OCI-LY7 (cell line): ENCODE measurements at regions not wholly inside any gene's neighbourhood (a gene's known extent, or its start where the extent isn't known, plus 50 kb on each side); places are given as distances from the start of the nearest gene placed in this dataset.

ENCODE experiments used
- BruUV-seq: library from RNA; stranded (reverse); fragments of 400-500 nt; replicated peaks from 2 replicates; lab custom pipeline; 2021; lab: Mats Ljungman, UMichigan
- CTCF ChIA-PET: fragments of 300-600 bp; sonication (Branson Sonifier 250); formaldehyde crosslinking; loops from one replicate; lab custom pipeline; 2022; ENCODE audit warnings: antibody characterized with exemption; ENCODE audit not compliant: unreplicated experiment; lab: Charles Lee
- POLR2A ChIA-PET: fragments of 300-600 bp; sonication (Branson Sonifier 250); formaldehyde crosslinking; loops from one replicate; lab custom pipeline; 2022; ENCODE audit warnings: antibody characterized with exemption; lab: Charles Lee
- DNase-seq: peaks from one replicate; pipeline ENCODE4 v3.0.0-alpha.2; 2015; ENCODE audit warnings: low spot score
- H2AFZ ChIP-seq: fragments of 200-600 bp; sonication (generic), shearing (Covaris generic); 2 replicates; pipeline ENCODE4 v1.6.1; 2014; ENCODE audit warnings: mild to moderate bottlenecking, antibody characterized with exemption, low read length, moderate library complexity
- H3K27ac ChIP-seq: fragments of 200-600 bp; sonication (generic); 2 replicates; pipeline ENCODE4 v1.5.1; 2014; ENCODE audit warnings: mixed run types, low read depth, mild to moderate bottlenecking, moderate library complexity, low read length, inconsistent platforms; ENCODE audit not compliant: poor library complexity, severe bottlenecking
- H3K36me3 ChIP-seq: fragments of 200-600 bp; sonication (generic); 2 replicates; pipeline ENCODE4 v1.6.1; 2014; ENCODE audit warnings: mild to moderate bottlenecking, antibody characterized with exemption, low read length, moderate library complexity, mixed read lengths; ENCODE audit not compliant: insufficient read depth
- H3K4me1 ChIP-seq: fragments of 200-600 bp; sonication (generic); 2 replicates; pipeline ENCODE4 v1.5.1; 2014; ENCODE audit warnings: mild to moderate bottlenecking, low read length; ENCODE audit not compliant: insufficient read depth, poor library complexity, severe bottlenecking
- H3K4me2 ChIP-seq: fragments of 200-600 bp; sonication (generic); 2 replicates; pipeline ENCODE4 v1.6.1; 2014; ENCODE audit warnings: mild to moderate bottlenecking, low read length
- H3K4me3 ChIP-seq: fragments of 200-600 bp; sonication (generic); 2 replicates; pipeline ENCODE4 v1.5.1; 2014; ENCODE audit warnings: mild to moderate bottlenecking, low read depth, low read length; ENCODE audit not compliant: poor library complexity, severe bottlenecking
- H3K79me2 ChIP-seq: fragments of 200-600 bp; sonication (generic); 2 replicates; pipeline ENCODE4 v1.6.1; 2016; ENCODE audit warnings: low read depth, mild to moderate bottlenecking, low read length, moderate library complexity, mixed read lengths; ENCODE audit not compliant: insufficient read depth
- H3K9me2 ChIP-seq: fragments of 200-600 bp; sonication (generic); 2 replicates; pipeline ENCODE4 v1.6.1; 2016; ENCODE audit warnings: mild to moderate bottlenecking, low read length, mixed read lengths; ENCODE audit not compliant: insufficient read depth
- H3K9me3 ChIP-seq: fragments of 200-600 bp; sonication (generic); 2 replicates; pipeline ENCODE4 v1.6.1; 2014; ENCODE audit warnings: mild to moderate bottlenecking, mixed run types, low read length, mixed read lengths
- H4K20me1 ChIP-seq: fragments of 200-600 bp; sonication (generic); 2 replicates; pipeline ENCODE4 v1.6.1; 2014; ENCODE audit warnings: mild to moderate bottlenecking, antibody characterized with exemption, low read length, moderate library complexity, mixed read lengths; ENCODE audit not compliant: insufficient read depth
- CTCF ChIP-seq: fragments of 200-600 bp; sonication (generic); conservative IDR thresholded peaks from 2 replicates; pipeline ENCODE4 v1.5.1; 2014; ENCODE audit warnings: mild to moderate bottlenecking, antibody characterized with exemption, low read length, moderate library complexity, mixed read lengths
- EZH2phosphoT487 ChIP-seq: fragments of 200-600 bp; sonication (generic); IDR thresholded peaks from 2 replicates; pipeline ENCODE4 v1.6.1; 2018; ENCODE audit warnings: low read depth, borderline replicate concordance, mild to moderate bottlenecking, mixed run types, antibody characterized with exemption, low read length, moderate library complexity, mixed read lengths
- intact Hi-C: fragments of 100-400 bp; cut with micrococcal nuclease; formaldehyde crosslinking; loops from one replicate; pipeline ENCODE4 v1.10.0; 2022; ENCODE audit not compliant: unreplicated experiment

GRCh38 chr1:83813576-83813975 is 185.4 kb downstream of the TTLL7 start:
- Histone ChIP-seq H2AFZ (no peak overlapping the region), H3K9me3 (no peaks in the 10 kb centered on the region), H3K9me2 (no peaks in the 10 kb centered on the region), H3K4me1 (no peaks in the 10 kb centered on the region), H3K79me2 (no peaks in the 10 kb centered on the region), H4K20me1 (no peaks in the 10 kb centered on the region), H3K4me3 (no peak overlapping the region), H3K27ac (no peak overlapping the region), H3K36me3 (no peaks in the 10 kb centered on the region), H3K4me2 (no peak overlapping the region)
- BruUV-seq: no TSS peak
- CTCF ChIA-PET: no interaction called here
- intact Hi-C loops: loop anchor here (5.0 kb wide), 1 partner anchor 36 kb away; no protein-coding TSS in a partner anchor
- POLR2A ChIA-PET: interaction anchor here (0.7 to 0.8 kb wide), 2 partner anchors 10 to 29 kb away, joined by 3 to 4 read pairs; no protein-coding TSS in a partner anchor
- no peak for DNase-seq
- TF ChIP-seq CTCF: no peak

- Histone ChIP-seq H2AFZ (no peak overlapping the region), H3K4me3 (no peak overlapping the region), H3K4me1 (no peaks in the 10 kb centered on the region), H3K36me3 (no peaks in the 10 kb centered on the region), H4K20me1 (no peaks in the 10 kb centered on the region), H3K4me2 (no peak overlapping the region), H3K9me2 (no peaks in the 10 kb centered on the region), H3K27ac (no peak overlapping the region), H3K9me3 (no peaks in the 10 kb centered on the region), H3K79me2 (no peaks in the 10 kb centered on the region)
- no peak for TF ChIP-seq CTCF
- POLR2A ChIA-PET: interaction anchor here (1.2 kb wide), 1 partner anchor 10 kb away, joined by 3 read pairs; no protein-coding TSS in a partner anchor
- no peak for DNase-seq
- CTCF ChIA-PET: no interaction called here
- BruUV-seq: no TSS peak
- intact Hi-C loops: loop anchor here (5.0 kb wide), 1 partner anchor 33 kb away; no protein-coding TSS in a partner anchor
Observed at GRCh38 chr1:83810144-83810543, 188.8 kb downstream of the TTLL7 start.

- Histone ChIP-seq H3K9me3 (no peaks in the 10 kb centered on the region), H3K4me1 (no peaks in the 10 kb centered on the region), H3K4me2 (no peak overlapping the region), H3K4me3 (no peak overlapping the region), H2AFZ (no peak overlapping the region), H3K27ac (no peak overlapping the region), H3K79me2 (no peaks in the 10 kb centered on the region), H4K20me1 (no peaks in the 10 kb centered on the region), H3K36me3 (no peaks in the 10 kb centered on the region), H3K9me2 (no peaks in the 10 kb centered on the region)
- CTCF ChIA-PET: no interaction called here
- no peak for TF ChIP-seq EZH2phosphoT487
- TF ChIP-seq CTCF: no peak
- no TSS peak for BruUV-seq
- POLR2A ChIA-PET: interaction anchor here (1.1 kb wide), 1 partner anchor 9 kb away, joined by 3 read pairs; no protein-coding TSS in a partner anchor
- intact Hi-C loops: no loop called here
- DNase-seq: no peak
Observed at GRCh38 chr1:83808536-83808935, 190.4 kb downstream of the TTLL7 start.
